Panc1 (cell line): ENCODE measurements at regions not wholly inside any gene's neighbourhood (a gene's known extent, or its start where the extent isn't known, plus 50 kb on each side); places are given as distances from the start of the nearest gene placed in this dataset.

Experiments used
- ATAC-seq: fragments of 200-7000 bp; cut with Tn5 transposase; 2 replicates; pipeline ENCODE4 v1.9.1; 2020; ENCODE audit warnings: mild to moderate bottlenecking, moderate library complexity
- BruUV-seq: library from RNA; stranded (reverse); fragments of 400-500 nt; replicated peaks from 2 replicates; lab custom pipeline; 2021; lab: Mats Ljungman, UMichigan
- CTCF ChIA-PET: fragments of 300-600 bp; sonication (Branson Sonifier 250); formaldehyde crosslinking; loops from one replicate; lab custom pipeline; 2022; ENCODE audit warnings: antibody characterized with exemption; lab: Charles Lee
- POLR2A ChIA-PET: fragments of 300-600 bp; sonication (Branson Sonifier 250); formaldehyde crosslinking; loops from one replicate; lab custom pipeline; 2022; ENCODE audit warnings: antibody characterized with exemption; lab: Charles Lee
- DNase-seq: peaks from one replicate; pipeline ENCODE4 v3.0.0-alpha.2; 2010; ENCODE audit warnings: low read depth, low spot score
- H3K27ac ChIP-seq: 2 replicates; pipeline ENCODE4 v1.5.1; 2011; ENCODE audit warnings: mild to moderate bottlenecking, low read length, inconsistent platforms
- H3K27me3 ChIP-seq: fragments of 200-500 bp; sonication (Bioruptor generic); 2 replicates; pipeline ENCODE4 v1.6.0; 2014; ENCODE audit warnings: low read length, inconsistent platforms; ENCODE audit not compliant: control insufficient read depth, insufficient read depth
- H3K36me3 ChIP-seq: fragments of 200-500 bp; sonication (Bioruptor generic); 2 replicates; pipeline ENCODE4 v1.5.1; 2014; ENCODE audit warnings: inconsistent platforms, mild to moderate bottlenecking, low read length, moderate library complexity; ENCODE audit not compliant: control insufficient read depth, insufficient read depth
- H3K4me1 ChIP-seq: 2 replicates; pipeline ENCODE4 v1.5.1; 2011; ENCODE audit warnings: inconsistent platforms, mild to moderate bottlenecking, low read length, moderate library complexity; ENCODE audit not compliant: control insufficient read depth, insufficient read depth
- H3K4me3 ChIP-seq, 2 experiments: 2 replicates each; pipeline ENCODE4 v1.5.1; 2011 to 2012; ENCODE audit warnings: low read depth in 2 of 2, low read length in 2 of 2, mild to moderate bottlenecking in 2 of 2, inconsistent platforms in 1 of 2, moderate library complexity in 1 of 2
- H3K9me3 ChIP-seq: fragments of 200-500 bp; sonication (Bioruptor generic); 2 replicates; pipeline ENCODE4 v1.5.1; 2014; ENCODE audit warnings: low read depth, mild to moderate bottlenecking, inconsistent platforms, low read length, moderate library complexity; ENCODE audit not compliant: control insufficient read depth, insufficient read depth
- CTCF ChIP-seq: fragments of 450-650 bp; IDR thresholded peaks from 2 replicates; pipeline ENCODE4 v1.5.1; 2017; ENCODE audit warnings: mild to moderate bottlenecking
- POLR2AphosphoS5 ChIP-seq: IDR thresholded peaks from 2 replicates; pipeline ENCODE4 v1.6.1; 2012; ENCODE audit warnings: mild to moderate bottlenecking, low read depth, low read length, moderate library complexity
- REST ChIP-seq, 2 experiments: IDR thresholded peaks; 2 replicates each; pipeline ENCODE4 v1.6.1; 2011 to 2012; ENCODE audit warnings: low read depth in 2 of 2, control low read depth in 1 of 2, low read length in 1 of 2, mild to moderate bottlenecking in 1 of 2, moderate library complexity in 1 of 2; ENCODE audit not compliant: insufficient read depth in 1 of 2
- SIN3A ChIP-seq: IDR thresholded peaks from 2 replicates; pipeline ENCODE4 v1.6.1; 2012; ENCODE audit warnings: low read depth, mild to moderate bottlenecking, low read length, moderate library complexity, borderline replicate concordance; ENCODE audit not compliant: insufficient read depth
- TCF7L2 ChIP-seq: IDR thresholded peaks from 2 replicates; pipeline ENCODE4 v1.6.1; 2011; ENCODE audit warnings: mild to moderate bottlenecking, low read depth, low read length, inconsistent platforms
- in situ Hi-C: cut with HindIII; loops from 2 replicates; pipeline ENCODE4 v1.10.0; 2016; ENCODE audit warnings: low sequenced_read_pairs, low pct_unique_long_range_greater_than_20kb
- intact Hi-C: fragments of 100-400 bp; cut with micrococcal nuclease; formaldehyde crosslinking; loops from one replicate; pipeline ENCODE4 v1.10.0; 2022; ENCODE audit not compliant: unreplicated experiment

GRCh38 chr5:3875144-3875543, 279.5 kb downstream of the IRX1 start:
- in situ Hi-C loops, result no loop called here
- H3K27ac ChIP-seq, result no peak overlapping the region
- no peak for DNase-seq
- no peaks in the 10 kb centered on the region for H3K27me3 ChIP-seq
- no peaks in the 10 kb centered on the region for H3K9me3 ChIP-seq
- intact Hi-C loops, result no loop called here
- TF ChIP-seq CTCF (no peak), TCF7L2 (no peak), SIN3A (no peak), POLR2AphosphoS5 (no peak), REST (IDR thresholded peaks at IDR 0.05; ENCODE audit: insufficient read depth in 1 of 2, low read depth in 2 of 2, low read length in 1 of 2) (no peak)
- CTCF ChIA-PET, result no interaction called here
- BruUV-seq, result no TSS peak
- H3K4me3 ChIP-seq, result no peak overlapping the region
- H3K4me1 ChIP-seq, result no peaks in the 10 kb centered on the region
- H3K36me3 ChIP-seq, result no peaks in the 10 kb centered on the region
- POLR2A ChIA-PET, result no interaction called here
- no peak for ATAC-seq

- in situ Hi-C loops (no loop called here), intact Hi-C loops (no loop called here)
- no peak for ATAC-seq
- DNase-seq, result no peak
- Histone ChIP-seq H3K9me3 (no peaks in the 10 kb centered on the region), H3K36me3 (no peaks in the 10 kb centered on the region), H3K4me3 (no peak overlapping the region), H3K27ac (no peak overlapping the region), H3K4me1 (no peaks in the 10 kb centered on the region), H3K27me3 (no peaks in the 10 kb centered on the region)
- TF ChIP-seq REST (IDR thresholded peaks at IDR 0.05; ENCODE audit: insufficient read depth in 1 of 2, low read depth in 2 of 2, low read length in 1 of 2) (no peak), CTCF (no peak), SIN3A (no peak), POLR2AphosphoS5 (no peak), TCF7L2 (no peak)
- ChIA-PET CTCF (no interaction called here), POLR2A (no interaction called here)
- BruUV-seq, result no TSS peak
These were observed 282.6 kb downstream of the IRX1 start for GRCh38 chr5:3878267-3878666.
